Epithelial cell of proximal tubule (primary cell): ENCODE measurements at regions not wholly inside any gene's neighbourhood (a gene's known extent, or its start where the extent isn't known, plus 50 kb on each side); places are given as distances from the start of the nearest gene placed in this dataset.

Experiments used
- DNase-seq: peaks from one replicate; pipeline ENCODE4 v3.0.0-alpha.2; 2011; ENCODE audit warnings: low read depth
- H3K4me3 ChIP-seq: 2 replicates; pipeline ENCODE4 v1.5.1; 2011; ENCODE audit warnings: low read depth, mild to moderate bottlenecking, low read length
- TF ChIP-seq, protein P1 (sequence below): conservative IDR thresholded peaks from 2 replicates; pipeline ENCODE4 v1.5.1; 2012; ENCODE audit warnings: low read depth, mild to moderate bottlenecking, low read length

DNA sequence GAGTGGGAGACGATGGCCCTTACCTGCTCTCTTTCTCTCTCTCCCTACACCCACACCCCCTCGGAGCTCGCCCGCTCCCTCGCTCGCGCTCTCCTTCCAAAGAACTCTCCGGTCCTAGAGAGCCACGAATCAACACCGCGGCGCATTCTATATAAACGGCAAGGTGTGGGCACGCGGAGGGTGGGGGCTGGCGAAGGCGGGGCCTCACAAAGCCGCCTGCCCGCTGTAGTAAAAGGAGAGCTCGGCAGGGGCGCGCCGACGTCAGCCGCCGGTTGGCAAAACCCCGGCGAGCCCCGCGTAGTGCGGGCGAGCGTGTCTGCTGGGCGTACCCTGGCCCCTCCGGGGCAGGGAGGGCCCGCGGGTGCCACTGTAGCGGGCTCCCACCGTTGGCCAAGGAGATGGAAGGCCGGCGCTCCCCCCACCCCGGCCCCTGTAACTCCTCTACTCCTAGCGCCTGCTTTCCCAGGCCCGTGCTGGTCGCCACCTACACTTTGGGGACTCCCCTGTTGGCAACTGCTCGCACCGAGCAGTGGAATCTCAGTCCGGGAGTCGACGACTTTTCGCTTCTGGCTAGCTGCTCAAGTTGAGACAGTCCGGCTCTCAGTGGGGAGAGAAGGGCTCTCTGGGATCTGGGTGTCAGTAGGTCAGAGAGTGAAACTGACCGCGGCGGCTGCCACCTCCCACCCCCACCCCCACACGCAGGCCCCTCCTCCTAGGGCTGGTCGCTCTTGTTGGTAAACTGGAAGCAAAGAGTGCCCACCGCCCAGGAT lies 325.5 kb upstream of the F9 start:
- TF ChIP-seq, protein P1, sequence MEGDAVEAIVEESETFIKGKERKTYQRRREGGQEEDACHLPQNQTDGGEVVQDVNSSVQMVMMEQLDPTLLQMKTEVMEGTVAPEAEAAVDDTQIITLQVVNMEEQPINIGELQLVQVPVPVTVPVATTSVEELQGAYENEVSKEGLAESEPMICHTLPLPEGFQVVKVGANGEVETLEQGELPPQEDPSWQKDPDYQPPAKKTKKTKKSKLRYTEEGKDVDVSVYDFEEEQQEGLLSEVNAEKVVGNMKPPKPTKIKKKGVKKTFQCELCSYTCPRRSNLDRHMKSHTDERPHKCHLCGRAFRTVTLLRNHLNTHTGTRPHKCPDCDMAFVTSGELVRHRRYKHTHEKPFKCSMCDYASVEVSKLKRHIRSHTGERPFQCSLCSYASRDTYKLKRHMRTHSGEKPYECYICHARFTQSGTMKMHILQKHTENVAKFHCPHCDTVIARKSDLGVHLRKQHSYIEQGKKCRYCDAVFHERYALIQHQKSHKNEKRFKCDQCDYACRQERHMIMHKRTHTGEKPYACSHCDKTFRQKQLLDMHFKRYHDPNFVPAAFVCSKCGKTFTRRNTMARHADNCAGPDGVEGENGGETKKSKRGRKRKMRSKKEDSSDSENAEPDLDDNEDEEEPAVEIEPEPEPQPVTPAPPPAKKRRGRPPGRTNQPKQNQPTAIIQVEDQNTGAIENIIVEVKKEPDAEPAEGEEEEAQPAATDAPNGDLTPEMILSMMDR = no peak
- H3K4me3 ChIP-seq = peak overlapping the region; percentile 57
- no peak for DNase-seq

DNA sequence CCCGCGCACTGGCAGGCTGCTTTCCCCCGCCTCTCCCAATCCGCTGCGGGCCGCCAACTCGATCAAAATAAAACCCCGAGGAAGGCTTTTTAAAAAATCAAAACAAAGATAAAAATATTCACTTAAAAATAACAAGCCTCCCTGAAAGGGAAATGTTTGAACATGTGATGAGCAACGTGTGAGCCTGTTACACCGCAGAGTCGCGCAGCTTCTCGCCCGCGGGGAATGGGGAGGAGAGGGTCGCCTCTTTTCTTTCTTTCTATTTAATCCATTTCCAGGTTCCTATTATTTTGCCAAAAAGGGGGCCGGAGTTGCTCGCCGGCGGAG lies 326.0 kb upstream of the F9 start:
- DNase-seq = no peak
- H3K4me3 ChIP-seq = peak overlapping the region; percentile 57
- TF ChIP-seq, protein P1 = no peak

DNA sequence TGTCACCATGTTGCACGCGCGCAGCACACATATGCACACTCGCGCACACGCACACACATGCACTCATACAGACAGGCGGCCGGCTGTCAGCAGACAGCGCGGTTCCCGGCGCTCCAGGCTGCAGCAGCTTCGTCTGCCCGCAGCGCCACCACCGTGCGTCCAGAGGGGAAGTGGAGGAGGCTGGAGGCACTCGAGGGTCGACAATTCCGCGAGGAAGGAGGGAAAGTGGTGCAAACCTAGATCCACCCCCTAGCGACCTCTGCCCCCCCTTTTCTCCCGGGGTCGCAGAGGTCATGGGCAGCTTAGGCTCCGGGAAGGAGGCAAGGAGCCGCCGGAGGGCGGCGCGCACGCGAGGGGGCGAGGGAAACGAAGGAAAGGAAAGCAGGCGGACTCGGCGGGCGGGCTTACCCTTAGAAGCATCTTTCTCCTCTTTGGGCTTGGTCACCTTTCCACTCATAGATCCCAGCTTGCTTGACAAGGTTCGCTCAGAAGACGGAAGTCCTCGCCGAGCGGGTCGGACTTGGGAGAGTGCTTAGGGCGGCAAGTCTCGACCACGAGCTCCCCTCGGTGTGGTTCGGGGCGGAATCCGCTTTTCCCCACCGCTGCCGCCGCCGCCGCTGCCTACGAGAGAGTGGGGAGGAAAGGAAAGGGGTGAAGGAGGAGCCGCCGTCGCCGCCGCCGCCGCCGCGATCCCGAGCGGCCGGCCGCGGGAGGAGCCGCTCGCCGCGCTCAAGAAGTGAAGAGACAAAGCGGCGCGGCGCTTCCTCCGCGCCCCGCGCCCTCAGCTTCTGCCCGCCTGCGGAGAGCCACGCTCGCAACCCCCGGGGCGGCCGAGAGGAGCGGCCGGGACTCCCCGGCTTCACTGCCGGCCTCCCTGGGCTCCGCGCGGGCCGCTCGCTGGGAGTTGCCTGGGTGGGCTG lies 326.6 kb upstream of the F9 start:
- TF ChIP-seq, protein P1 = peak; percentile 10
- no peak for DNase-seq
- H3K4me3 ChIP-seq = peak overlapping the region; percentile 57

DNA sequence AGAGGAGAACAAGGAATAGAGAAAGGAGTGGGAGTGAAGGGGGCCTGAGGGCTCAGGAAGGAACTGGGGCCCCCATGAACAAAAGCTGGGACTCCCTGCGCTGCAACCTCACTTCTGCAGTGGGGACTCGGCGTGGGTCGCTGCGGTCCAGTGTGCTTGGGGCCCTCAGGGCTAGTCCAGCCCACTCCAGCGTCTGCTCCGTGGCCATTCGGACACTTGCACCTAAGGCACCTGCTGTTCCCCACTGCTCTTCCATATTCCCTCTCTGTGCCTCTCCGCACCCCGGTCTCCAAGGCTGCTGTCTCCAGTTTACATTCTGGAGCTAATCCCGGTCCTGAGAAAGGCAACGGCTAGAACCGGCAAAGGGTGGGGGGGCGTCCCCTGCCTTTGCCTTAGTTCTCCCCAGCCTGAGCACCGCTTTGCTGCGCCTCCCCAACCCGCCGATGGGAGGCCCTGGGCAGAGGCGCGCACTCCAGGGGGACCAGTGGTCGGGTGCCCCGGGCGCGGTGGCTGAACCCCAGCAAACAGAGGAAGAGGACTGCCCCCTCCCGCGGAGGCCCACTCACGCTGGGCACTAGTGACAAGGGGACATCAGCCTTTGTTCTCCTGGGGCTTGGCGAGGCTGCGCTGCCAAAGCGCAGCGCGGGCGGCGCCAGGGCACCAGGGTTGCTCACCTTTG lies 327.7 kb upstream of the F9 start:
- TF ChIP-seq, protein P1 = no peak
- H3K4me3 ChIP-seq = peak overlapping the region; percentile 38
- no peak for DNase-seq

DNA sequence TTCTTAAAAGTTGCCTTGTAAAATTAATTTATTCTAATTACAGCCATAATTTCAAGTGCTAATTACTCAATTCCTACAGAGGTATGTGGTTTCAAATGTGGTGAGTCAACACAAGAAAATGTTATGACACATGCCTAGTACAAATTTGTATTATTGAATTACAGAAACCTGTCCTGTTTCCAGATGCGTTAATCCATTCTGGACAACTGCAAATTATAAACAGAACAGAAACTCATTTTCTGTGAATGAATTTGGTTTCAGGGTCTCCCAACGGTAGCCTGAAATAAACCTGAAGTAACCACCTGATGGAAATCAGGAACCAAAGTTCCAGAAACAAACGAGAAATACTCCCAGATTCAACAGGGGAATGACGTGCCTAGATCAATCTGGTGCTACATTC lies 328.6 kb upstream of the F9 start:
- DNase-seq = no peak
- TF ChIP-seq, protein P1 = no peak
- no peak overlapping the region for H3K4me3 ChIP-seq

DNA sequence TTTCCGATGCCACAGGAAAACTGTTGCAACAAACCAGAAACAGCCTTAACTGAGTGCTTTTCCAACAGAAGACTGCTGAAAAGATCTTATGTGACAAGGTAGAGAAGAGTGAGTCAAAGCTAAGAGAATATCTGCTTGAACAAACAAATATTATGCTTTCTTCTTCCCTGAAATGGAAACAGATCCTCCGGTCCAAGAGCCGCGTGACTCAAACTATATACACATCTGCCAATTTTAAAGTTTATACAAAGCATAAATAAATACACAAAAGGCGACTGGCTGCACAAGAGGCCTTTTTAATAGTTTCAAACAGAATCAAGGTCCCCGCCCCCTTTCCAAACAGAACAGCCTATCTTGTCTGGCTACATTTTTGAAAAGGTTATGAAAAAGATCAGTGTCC lies 329.7 kb upstream of the F9 start:
- no peak overlapping the region for H3K4me3 ChIP-seq
- DNase-seq = no peak
- TF ChIP-seq, protein P1 = no peak
